ENCODE measurements at regions not wholly inside any gene's neighbourhood (a gene's known extent, or its start where the extent isn't known, plus 50 kb on each side); places are given as distances from the start of the nearest gene placed in this dataset.

- H3K27ac ChIP-seq = no peak overlapping the region
- TF ChIP-seq CTCF (IDR thresholded peaks at IDR 0.05) = no peak
- ATAC-seq (ENCODE audit: low FRiP score in 2 of 2) (no peak), DNase-seq (no peak)
- no peaks in the 10 kb centered on the region for H3K36me3 ChIP-seq
- no peaks in the 10 kb centered on the region for H3K9me3 ChIP-seq
- peaks cover 0 to 10% (median 2%) of the 10 kb centered on the region in 4 donors for H3K4me1 ChIP-seq
- WGBS, 2 donors = 90 to 94% methylated on average over 11 of the region's 11 CpGs
- H3K27me3 ChIP-seq = no peaks in the 10 kb centered on the region
- H3K4me3 ChIP-seq = no peak overlapping the region
Observed at GRCh38 chr5:77877516-77878355, 101.6 kb upstream of the TBCA start.

- Histone ChIP-seq H3K9me3 (no peaks in the 10 kb centered on the region), H3K4me3 (no peak overlapping the region), H3K27ac (no peak overlapping the region), H3K27me3 (no peaks in the 10 kb centered on the region), H3K4me1 (peaks cover 0 to 8% (median 2%) of the 10 kb centered on the region in 4 donors), H3K36me3 (no peaks in the 10 kb centered on the region)
- ATAC-seq (ENCODE audit: low FRiP score in 2 of 2) (peak in 1 of 2 donors; percentile 26), DNase-seq (no peak)
- WGBS, 2 donors = 76 to 78% methylated on average over 8 of the region's 8 CpGs
- TF ChIP-seq POLR2AphosphoS5 (IDR thresholded peaks at IDR 0.05) (no peak), EP300 (IDR thresholded peaks at IDR 0.05) (no peak), POLR2A (IDR thresholded peaks at IDR 0.05) (no peak)
Observed at GRCh38 chr5:77876862-77877502, 100.8 kb upstream of the TBCA start.

GRCh38 chr5:77876316-77876715 is 100.2 kb upstream of the TBCA start:
- Histone ChIP-seq H3K27me3 (no peaks in the 10 kb centered on the region), H3K27ac (no peak overlapping the region), H3K4me1 (peaks cover 0 to 8% (median 2%) of the 10 kb centered on the region in 4 donors), H3K36me3 (no peaks in the 10 kb centered on the region), H3K9me3 (no peaks in the 10 kb centered on the region), H3K4me3 (no peak overlapping the region)
- no peak for ATAC-seq (ENCODE audit: low FRiP score in 2 of 2)
- 78 to 80% methylated on average over 1 of the region's 1 CpG for WGBS, 2 donors
- TF ChIP-seq POLR2A (IDR thresholded peaks at IDR 0.05) (no peak), EP300 (IDR thresholded peaks at IDR 0.05) (no peak), POLR2AphosphoS5 (IDR thresholded peaks at IDR 0.05) (no peak), CTCF (IDR thresholded peaks at IDR 0.05) (no peak)
- DNase-seq = no peak

GRCh38 chr5:77874691-77875090 is 98.6 kb upstream of the TBCA start:
- H3K4me1 ChIP-seq = peaks cover 0 to 8% (median 2%) of the 10 kb centered on the region in 4 donors
- DNase-seq (no peak), ATAC-seq (ENCODE audit: low FRiP score in 2 of 2) (no peak)
- 83% methylated on average over 6 of the region's 6 CpGs for WGBS, 2 donors
- no peak overlapping the region for H3K4me3 ChIP-seq
- TF ChIP-seq POLR2AphosphoS5 (IDR thresholded peaks at IDR 0.05) = no peak
- no peak for TF ChIP-seq POLR2A (IDR thresholded peaks at IDR 0.05)
- no peak for TF ChIP-seq CTCF (IDR thresholded peaks at IDR 0.05)
- TF ChIP-seq EP300 (IDR thresholded peaks at IDR 0.05) = no peak
- no peaks in the 10 kb centered on the region for H3K36me3 ChIP-seq
- H3K27me3 ChIP-seq = no peaks in the 10 kb centered on the region
- H3K27ac ChIP-seq = no peak overlapping the region
- H3K9me3 ChIP-seq = no peaks in the 10 kb centered on the region

GRCh38 chr5:77873239-77873638 is 97.1 kb upstream of the TBCA start:
- TF ChIP-seq EP300 (IDR thresholded peaks at IDR 0.05) (no peak), POLR2A (IDR thresholded peaks at IDR 0.05) (no peak), POLR2AphosphoS5 (IDR thresholded peaks at IDR 0.05) (no peak), CTCF (IDR thresholded peaks at IDR 0.05) (no peak)
- Histone ChIP-seq H3K27ac (no peak overlapping the region), H3K4me3 (no peak overlapping the region), H3K27me3 (no peaks in the 10 kb centered on the region), H3K9me3 (no peaks in the 10 kb centered on the region), H3K36me3 (no peaks in the 10 kb centered on the region), H3K4me1 (peaks cover 0 to 8% (median 2%) of the 10 kb centered on the region in 4 donors)
- no peak for ATAC-seq (ENCODE audit: low FRiP score in 2 of 2)
- DNase-seq = no peak
